ENCODE measurements at regions not wholly inside any gene's neighbourhood (a gene's known extent, or its start where the extent isn't known, plus 50 kb on each side); places are given as distances from the start of the nearest gene placed in this dataset.
"Not testable (repeated sequence)": the region's sequence is repeated elsewhere in the genome, so short reads cannot be mapped to it uniquely, and the experiment has no call there.

DNA sequence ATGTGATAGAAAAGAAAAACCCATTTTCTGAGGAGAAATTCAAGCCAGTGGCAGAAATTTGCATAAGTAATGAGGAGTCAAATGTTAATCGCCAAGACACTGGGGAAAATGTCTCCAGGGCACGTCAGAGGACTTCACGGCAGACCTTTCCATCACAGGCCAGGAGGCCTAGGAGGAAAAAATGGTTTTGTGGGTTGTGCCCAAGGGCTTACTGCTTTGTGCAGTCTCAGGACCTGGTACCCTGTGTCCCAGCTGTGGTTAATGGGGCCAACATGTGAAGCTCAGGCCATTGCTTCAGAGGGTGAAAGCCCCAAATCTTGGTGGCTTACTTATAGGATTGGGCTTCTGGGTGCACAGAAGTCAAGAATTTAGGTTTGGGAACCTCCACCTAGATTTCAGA is 54.8 kb upstream of the ADAMTS2 start:
- no peak for DNase-seq
- peaks cover 7% of the 10 kb centered on the region for H3K36me3 Mint-ChIP-seq (ENCODE audit: low read depth)

DNA sequence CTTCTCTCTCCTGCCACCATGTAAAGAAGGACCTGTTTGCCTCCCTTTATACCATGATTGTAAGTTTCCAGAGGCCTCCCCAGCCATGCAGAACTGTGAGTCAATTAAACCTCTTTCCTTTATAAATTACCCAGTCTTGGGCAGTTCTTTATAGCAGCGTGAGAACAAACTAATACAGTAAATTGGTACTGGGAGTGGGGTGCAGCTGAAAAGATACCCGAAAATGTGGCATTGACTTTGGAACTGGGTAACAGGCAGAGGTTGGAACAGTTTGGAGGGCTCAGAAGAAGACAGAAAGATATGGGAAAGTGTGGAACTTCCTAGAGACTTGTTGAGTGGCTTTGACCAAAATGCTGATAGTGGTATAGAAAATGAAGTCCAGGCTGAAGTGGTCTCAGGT is 54.1 kb upstream of the ADAMTS2 start:
- H3K4me1 Mint-ChIP-seq; H3K27me3 Mint-ChIP-seq; DNase-seq; H3K36me3 Mint-ChIP-seq (ENCODE audit: low read depth); ATAC-seq; H3K27ac Mint-ChIP-seq; H3K4me3 Mint-ChIP-seq: not testable (repeated sequence)
- H3K9me3 Mint-ChIP-seq, result peaks cover 38% of the 10 kb centered on the region

More for the DNA sequence above, 54.8 kb upstream of the ADAMTS2 start:
- Mint-ChIP-seq H3K27ac (no peak overlapping the region), H3K4me1 (no peaks in the 10 kb centered on the region), H3K4me3 (no peak overlapping the region), H3K27me3 (no peaks in the 10 kb centered on the region), H3K9me3 (peaks cover 38% of the 10 kb centered on the region)
- no peak for ATAC-seq

DNA sequence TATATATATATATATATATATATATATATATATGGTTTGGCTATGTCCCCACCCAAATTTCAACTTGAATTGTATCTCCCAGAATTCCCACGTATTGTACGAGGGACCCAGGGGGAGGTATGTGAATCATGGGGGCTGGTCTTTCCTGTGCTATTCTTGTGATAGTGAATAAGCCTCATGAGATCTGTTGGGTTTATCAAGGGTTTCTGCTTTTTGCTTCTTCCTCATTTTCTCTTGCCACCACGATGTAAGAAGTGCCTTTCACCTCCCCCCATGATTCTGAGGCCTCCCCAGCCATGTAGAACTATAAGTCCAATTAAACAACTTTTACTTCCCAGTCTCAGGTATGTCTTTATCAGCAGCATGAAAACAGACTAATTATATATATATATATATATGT is 52.3 kb upstream of the ADAMTS2 start:
- H3K9me3 Mint-ChIP-seq, result peaks cover 51% of the 10 kb centered on the region
- H3K36me3 Mint-ChIP-seq (ENCODE audit: low read depth), result peaks cover 7% of the 10 kb centered on the region
- DNase-seq (no peak), ATAC-seq (no peak)
- no peak overlapping the region for H3K27ac Mint-ChIP-seq
- no peak overlapping the region for H3K4me3 Mint-ChIP-seq
- peaks cover 3% of the 10 kb centered on the region for H3K27me3 Mint-ChIP-seq
- H3K4me1 Mint-ChIP-seq, result no peaks in the 10 kb centered on the region

Data from activated naive CD8-positive, alpha-beta T cell treated with anti-CD3 and anti-CD28 coated beads, Interleukin-2, amount 50 U/mL, for 24 hours (primary cell).